Activated B cell treated with CpG ODN at 0.5 μM for 24 hours (primary cell): ENCODE measurements at regions not wholly inside any gene's neighbourhood (a gene's known extent, or its start where the extent isn't known, plus 50 kb on each side); places are given as distances from the start of the nearest gene placed in this dataset.

Experiments
- ATAC-seq: fragments of 200-7000 bp; cut with Tn5 transposase; one replicate; pipeline ENCODE4 v1.10.0; 2021; ENCODE audit warnings: low read depth, mild to moderate bottlenecking, moderate library complexity
- CTCF ChIA-PET: fragments of 350-600 bp; sonication (Branson Sonifier 250); formaldehyde crosslinking; loops from one replicate; lab custom pipeline; 2021; ENCODE audit warnings: antibody characterized with exemption; lab: Charles Lee
- POLR2A ChIA-PET: fragments of 350-600 bp; sonication (Branson Sonifier 250); formaldehyde crosslinking; loops from one replicate; lab custom pipeline; 2021; ENCODE audit warnings: antibody characterized with exemption; lab: Charles Lee
- DNase-seq: peaks from one replicate; pipeline ENCODE4 v3.0.0; 2022
- H3K27ac Mint-ChIP-seq: one replicate; pipeline ENCODE4 v1.8.0; 2020; ENCODE audit warnings: mixed read lengths
- H3K27me3 Mint-ChIP-seq: one replicate; pipeline ENCODE4 v1.8.0; 2021; ENCODE audit warnings: mixed read lengths
- H3K36me3 Mint-ChIP-seq: one replicate; pipeline ENCODE4 v1.8.0; 2021; ENCODE audit warnings: low read depth, mixed read lengths
- H3K4me1 Mint-ChIP-seq: one replicate; pipeline ENCODE4 v1.8.0; 2021; ENCODE audit warnings: mixed read lengths
- H3K4me3 Mint-ChIP-seq: one replicate; pipeline ENCODE4 v1.8.0; 2020; ENCODE audit warnings: mild to moderate bottlenecking, mixed read lengths
- H3K9me3 Mint-ChIP-seq: one replicate; pipeline ENCODE4 v1.8.0; 2020; ENCODE audit warnings: mixed read lengths
- CTCF ChIP-seq: fragments of 200-600 bp; IDR thresholded peaks from one replicate; pipeline ENCODE4 v1.8.0; 2022; ENCODE audit warnings: antibody characterized with exemption, mild to moderate bottlenecking
- intact Hi-C: fragments of 100-400 bp; cut with micrococcal nuclease; formaldehyde crosslinking; loops from one replicate; pipeline ENCODE4 v1.15.1; 2024

GRCh38 chr7:16063716-16064675 is 357.3 kb downstream of the CRPPA start:
- intact Hi-C loops = no loop called here
- POLR2A ChIA-PET = no interaction called here
- TF ChIP-seq CTCF = no peak
- H3K9me3 Mint-ChIP-seq = no peaks in the 10 kb centered on the region
- CTCF ChIA-PET = no interaction called here
- no peaks in the 10 kb centered on the region for H3K27me3 Mint-ChIP-seq
- H3K36me3 Mint-ChIP-seq = no peaks in the 10 kb centered on the region
- H3K27ac Mint-ChIP-seq = no peak overlapping the region
- no peaks in the 10 kb centered on the region for H3K4me1 Mint-ChIP-seq
- no peak overlapping the region for H3K4me3 Mint-ChIP-seq
- ATAC-seq = no peak
- no peak for DNase-seq

- CTCF ChIA-PET = no interaction called here
- H3K27me3 Mint-ChIP-seq = no peaks in the 10 kb centered on the region
- H3K9me3 Mint-ChIP-seq = no peaks in the 10 kb centered on the region
- intact Hi-C loops = no loop called here
- H3K4me1 Mint-ChIP-seq = no peaks in the 10 kb centered on the region
- no peak for DNase-seq
- H3K27ac Mint-ChIP-seq = no peak overlapping the region
- ATAC-seq = no peak
- no peak overlapping the region for H3K4me3 Mint-ChIP-seq
- H3K36me3 Mint-ChIP-seq = no peaks in the 10 kb centered on the region
- no peak for TF ChIP-seq CTCF
- POLR2A ChIA-PET = no interaction called here
Measured at GRCh38 chr7:16063221-16063620, 358.1 kb downstream of the CRPPA start.

- H3K4me1 Mint-ChIP-seq = no peaks in the 10 kb centered on the region
- no peak for ATAC-seq
- DNase-seq = no peak
Measured at GRCh38 chr7:16062269-16062668, 359.1 kb downstream of the CRPPA start.

GRCh38 chr7:16061630-16062029 is 359.7 kb downstream of the CRPPA start:
- H3K27ac Mint-ChIP-seq = no peak overlapping the region
- DNase-seq (no peak), ATAC-seq (no peak)
- CTCF ChIA-PET = no interaction called here
- no peaks in the 10 kb centered on the region for H3K27me3 Mint-ChIP-seq
- H3K4me1 Mint-ChIP-seq = no peaks in the 10 kb centered on the region
- POLR2A ChIA-PET = no interaction called here
- H3K9me3 Mint-ChIP-seq = no peaks in the 10 kb centered on the region
- H3K4me3 Mint-ChIP-seq = no peak overlapping the region
- no peak for TF ChIP-seq CTCF
- H3K36me3 Mint-ChIP-seq = no peaks in the 10 kb centered on the region
- intact Hi-C loops = no loop called here

More at GRCh38 chr7:16062269-16062668, 359.1 kb downstream of the CRPPA start:
- no peak for TF ChIP-seq CTCF
- POLR2A ChIA-PET = no interaction called here
- intact Hi-C loops = no loop called here
- Mint-ChIP-seq H3K27ac (no peak overlapping the region), H3K36me3 (no peaks in the 10 kb centered on the region), H3K4me3 (no peak overlapping the region), H3K27me3 (no peaks in the 10 kb centered on the region), H3K9me3 (no peaks in the 10 kb centered on the region)
- CTCF ChIA-PET = no interaction called here

- no peak for ATAC-seq
- ChIA-PET POLR2A (no interaction called here), CTCF (no interaction called here)
- Mint-ChIP-seq H3K4me1 (no peaks in the 10 kb centered on the region), H3K27me3 (no peaks in the 10 kb centered on the region), H3K4me3 (no peak overlapping the region), H3K36me3 (no peaks in the 10 kb centered on the region), H3K27ac (no peak overlapping the region), H3K9me3 (no peaks in the 10 kb centered on the region)
- DNase-seq = no peak
- no peak for TF ChIP-seq CTCF
- intact Hi-C loops = no loop called here
Measured at GRCh38 chr7:16061011-16061410, 360.3 kb downstream of the CRPPA start.
